Keratinocyte (primary cell): ENCODE measurements at regions not wholly inside any gene's neighbourhood (a gene's known extent, or its start where the extent isn't known, plus 50 kb on each side); places are given as distances from the start of the nearest gene placed in this dataset.

ENCODE experiments used
- DNase-seq: peaks from one replicate; pipeline ENCODE4 v3.0.0-alpha.2; 2011; ENCODE audit warnings: low read depth, missing footprints, low spot score
- FAIRE-seq: peaks from 2 replicates; lab custom pipeline; 2011; peaks lifted over from hg19 to GRCh38; lab: Jason Lieb, UNC
- H2AFZ ChIP-seq: 2 replicates; pipeline ENCODE4 v1.6.0; 2012; ENCODE audit warnings: low read length, control low read depth, inconsistent platforms; ENCODE audit not compliant: control insufficient read depth
- H3K27ac ChIP-seq: 2 replicates; pipeline ENCODE4 v1.5.1; 2011; ENCODE audit warnings: low read length; ENCODE audit not compliant: control insufficient read depth, insufficient read depth
- H3K27me3 ChIP-seq: 3 replicates; pipeline ENCODE4 v1.6.0; 2011; ENCODE audit warnings: low read length; ENCODE audit not compliant: control insufficient read depth, insufficient read depth; ENCODE audit errors: extremely low read depth
- H3K36me3 ChIP-seq, 2 experiments: 2 replicates in 1 of 2; 3 replicates in 1 of 2; pipeline ENCODE4 v1.5.1; 2011; ENCODE audit warnings: low read length in 2 of 2, mild to moderate bottlenecking in 1 of 2; ENCODE audit not compliant: control insufficient read depth in 2 of 2, insufficient read depth in 2 of 2; ENCODE audit errors: extremely low read depth in 1 of 2
- H3K4me1 ChIP-seq: 3 replicates; pipeline ENCODE4 v1.5.1; 2011; ENCODE audit warnings: low read length; ENCODE audit not compliant: control insufficient read depth, insufficient read depth; ENCODE audit errors: extremely low read depth
- H3K4me2 ChIP-seq: 3 replicates; pipeline ENCODE4 v1.6.0; 2011; ENCODE audit warnings: low read depth, low read length; ENCODE audit not compliant: control insufficient read depth, insufficient read depth; ENCODE audit errors: extremely low read depth
- H3K4me3 ChIP-seq, 3 experiments: fragments of 200-600 bp in 1 of 3; sonication (generic) in 1 of 3; 2 replicates in 2 of 3; 3 replicates in 1 of 3; pipeline ENCODE4 v1.5.1; 2011 to 2016; ENCODE audit warnings: low read length in 3 of 3, mild to moderate bottlenecking in 3 of 3, control low read depth in 2 of 3, inconsistent platforms in 1 of 3, low read depth in 1 of 3, mixed read lengths in 1 of 3, mixed run types in 1 of 3, moderate library complexity in 1 of 3; ENCODE audit not compliant: control insufficient read depth in 2 of 3, insufficient read depth in 2 of 3; ENCODE audit errors: extremely low read depth in 1 of 3
- H3K79me2 ChIP-seq: 2 replicates; pipeline ENCODE4 v1.6.0; 2012; ENCODE audit warnings: low read length; ENCODE audit not compliant: control insufficient read depth, insufficient read depth
- H3K9ac ChIP-seq: 3 replicates; pipeline ENCODE4 v1.6.0; 2011; ENCODE audit warnings: low read length; ENCODE audit not compliant: control insufficient read depth, insufficient read depth; ENCODE audit errors: extremely low read depth
- H3K9me1 ChIP-seq: 3 replicates; pipeline ENCODE4 v1.6.0; 2011; ENCODE audit warnings: low read length; ENCODE audit not compliant: control insufficient read depth, insufficient read depth; ENCODE audit errors: extremely low read depth
- H3K9me3 ChIP-seq: 2 replicates; pipeline ENCODE4 v1.5.1; 2012; ENCODE audit warnings: low read depth, low read length; ENCODE audit not compliant: control insufficient read depth
- H4K20me1 ChIP-seq: 3 replicates; pipeline ENCODE4 v1.6.0; 2011; ENCODE audit warnings: low read length; ENCODE audit not compliant: control insufficient read depth, insufficient read depth; ENCODE audit errors: extremely low read depth
- EZH2 ChIP-seq: IDR thresholded peaks from one replicate; pipeline ENCODE4 v1.6.1; 2012; ENCODE audit warnings: inconsistent platforms, mild to moderate bottlenecking, low read length, moderate library complexity
- dilution Hi-C: fragments of 300-500 bp; cut with MboI; formaldehyde crosslinking; loops from one replicate; pipeline ENCODE4 v1.7.0; 2020; ENCODE audit warnings: low sequenced_read_pairs; ENCODE audit not compliant: extremely low pct_ligation_motif_present
- TF ChIP-seq, protein P1 (sequence below), 3 experiments: IDR thresholded peaks in 1 of 3; conservative IDR thresholded peaks in 1 of 3; optimal IDR thresholded peaks in 1 of 3; 2 replicates in 2 of 3; 3 replicates in 1 of 3; pipeline versions ENCODE3 to v1.5.1; 2011; ENCODE audit warnings: low read length in 3 of 3, mild to moderate bottlenecking in 3 of 3, moderate library complexity in 2 of 3, control low read depth in 1 of 3, inconsistent platforms in 1 of 3; ENCODE audit not compliant: insufficient read depth in 2 of 3; ENCODE audit errors: extremely low read depth in 1 of 3

DNA sequence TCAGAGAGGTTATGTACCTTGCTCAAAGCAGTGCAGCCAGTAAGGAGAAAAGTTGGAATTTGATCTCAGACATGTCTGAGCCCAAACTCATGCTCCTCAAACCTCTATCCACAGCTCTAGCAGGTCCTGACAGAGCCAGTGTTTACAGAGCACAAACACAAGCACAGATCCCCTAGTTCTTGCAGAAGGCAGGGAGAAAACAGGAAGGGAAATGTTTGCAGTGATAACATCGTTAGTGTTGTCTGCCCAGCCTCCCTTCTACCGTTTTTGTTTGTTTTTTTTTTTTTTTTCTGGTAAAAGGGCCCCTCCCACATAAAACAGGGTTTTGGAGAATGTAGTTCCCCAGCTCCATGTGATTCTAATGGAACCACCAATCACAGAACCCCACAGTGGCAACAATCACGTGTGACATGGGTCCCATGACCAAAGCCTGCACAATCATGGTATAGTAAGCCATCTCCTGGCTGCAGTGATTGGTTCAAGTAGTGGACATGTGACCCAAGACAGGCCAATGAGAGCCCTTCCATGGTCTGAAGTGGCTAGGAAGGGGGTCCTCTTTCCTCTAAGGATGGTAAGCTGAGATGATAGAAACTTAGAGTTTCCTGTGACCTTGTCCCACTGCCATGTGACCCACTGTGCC lies 513.4 kb downstream of the MED13L start:
- no peak for TF ChIP-seq EZH2
- TF ChIP-seq, protein P1, sequence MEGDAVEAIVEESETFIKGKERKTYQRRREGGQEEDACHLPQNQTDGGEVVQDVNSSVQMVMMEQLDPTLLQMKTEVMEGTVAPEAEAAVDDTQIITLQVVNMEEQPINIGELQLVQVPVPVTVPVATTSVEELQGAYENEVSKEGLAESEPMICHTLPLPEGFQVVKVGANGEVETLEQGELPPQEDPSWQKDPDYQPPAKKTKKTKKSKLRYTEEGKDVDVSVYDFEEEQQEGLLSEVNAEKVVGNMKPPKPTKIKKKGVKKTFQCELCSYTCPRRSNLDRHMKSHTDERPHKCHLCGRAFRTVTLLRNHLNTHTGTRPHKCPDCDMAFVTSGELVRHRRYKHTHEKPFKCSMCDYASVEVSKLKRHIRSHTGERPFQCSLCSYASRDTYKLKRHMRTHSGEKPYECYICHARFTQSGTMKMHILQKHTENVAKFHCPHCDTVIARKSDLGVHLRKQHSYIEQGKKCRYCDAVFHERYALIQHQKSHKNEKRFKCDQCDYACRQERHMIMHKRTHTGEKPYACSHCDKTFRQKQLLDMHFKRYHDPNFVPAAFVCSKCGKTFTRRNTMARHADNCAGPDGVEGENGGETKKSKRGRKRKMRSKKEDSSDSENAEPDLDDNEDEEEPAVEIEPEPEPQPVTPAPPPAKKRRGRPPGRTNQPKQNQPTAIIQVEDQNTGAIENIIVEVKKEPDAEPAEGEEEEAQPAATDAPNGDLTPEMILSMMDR (optimal IDR thresholded peaks at IDR 0.05 in 1 of 3, IDR thresholded peaks at IDR 0.05 in 1 of 3, conservative IDR thresholded peaks at IDR 0.05 in 1 of 3; ENCODE audit: extremely low read depth in 1 of 3, insufficient read depth in 2 of 3, low read length in 3 of 3), result no peak
- Histone ChIP-seq H3K4me2 (no peak overlapping the region), H2AFZ (no peak overlapping the region), H3K9me3 (no peaks in the 10 kb centered on the region), H4K20me1 (no peaks in the 10 kb centered on the region), H3K79me2 (no peaks in the 10 kb centered on the region), H3K9me1 (no peaks in the 10 kb centered on the region), H3K27ac (no peak overlapping the region), H3K4me1 (no peaks in the 10 kb centered on the region), H3K36me3 (no peaks in the 10 kb centered on the region), H3K4me3 (no peak overlapping the region), H3K9ac (no peak overlapping the region), H3K27me3 (no peaks in the 10 kb centered on the region)
- dilution Hi-C loops, result no loop called here
- no peak for FAIRE-seq
- no peak for DNase-seq

DNA sequence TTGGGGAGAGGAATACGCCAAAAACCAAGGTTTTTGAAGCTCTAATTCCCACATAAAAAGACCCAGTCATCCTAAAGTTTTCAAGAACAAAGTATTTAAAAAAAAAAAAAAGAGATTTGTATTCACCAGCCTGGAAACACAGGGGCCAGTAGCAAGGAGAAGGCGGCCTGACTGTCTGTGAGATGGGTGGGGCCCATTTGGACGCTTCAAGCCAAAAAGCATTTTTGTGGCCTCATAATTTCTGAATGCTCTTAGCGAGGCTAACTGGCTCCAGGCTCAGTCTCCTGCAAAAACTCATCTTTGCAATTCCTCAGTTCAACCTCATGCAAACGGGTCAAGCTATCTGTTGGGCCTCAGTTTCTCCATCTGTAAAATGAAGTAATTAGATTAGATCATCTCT lies 514.1 kb downstream of the MED13L start:
- H3K36me3 ChIP-seq, result no peaks in the 10 kb centered on the region
- H3K27ac ChIP-seq, result no peak overlapping the region

More for the DNA sequence above, 514.1 kb downstream of the MED13L start:
- Histone ChIP-seq H3K4me3 (no peak overlapping the region), H3K4me1 (no peaks in the 10 kb centered on the region), H4K20me1 (no peaks in the 10 kb centered on the region), H3K4me2 (no peak overlapping the region), H3K9me1 (no peaks in the 10 kb centered on the region), H2AFZ (no peak overlapping the region), H3K79me2 (no peaks in the 10 kb centered on the region), H3K9ac (no peak overlapping the region), H3K9me3 (no peaks in the 10 kb centered on the region), H3K27me3 (no peaks in the 10 kb centered on the region)
- no peak for TF ChIP-seq EZH2
- TF ChIP-seq, protein P1 (optimal IDR thresholded peaks at IDR 0.05 in 1 of 3, IDR thresholded peaks at IDR 0.05 in 1 of 3, conservative IDR thresholded peaks at IDR 0.05 in 1 of 3; ENCODE audit: extremely low read depth in 1 of 3, insufficient read depth in 2 of 3, low read length in 3 of 3), result no peak
- no peak for FAIRE-seq
- dilution Hi-C loops, result no loop called here
- no peak for DNase-seq
